ENCODE measurements at regions not wholly inside any gene's neighbourhood (a gene's known extent, or its start where the extent isn't known, plus 50 kb on each side); places are given as distances from the start of the nearest gene placed in this dataset.

DNA sequence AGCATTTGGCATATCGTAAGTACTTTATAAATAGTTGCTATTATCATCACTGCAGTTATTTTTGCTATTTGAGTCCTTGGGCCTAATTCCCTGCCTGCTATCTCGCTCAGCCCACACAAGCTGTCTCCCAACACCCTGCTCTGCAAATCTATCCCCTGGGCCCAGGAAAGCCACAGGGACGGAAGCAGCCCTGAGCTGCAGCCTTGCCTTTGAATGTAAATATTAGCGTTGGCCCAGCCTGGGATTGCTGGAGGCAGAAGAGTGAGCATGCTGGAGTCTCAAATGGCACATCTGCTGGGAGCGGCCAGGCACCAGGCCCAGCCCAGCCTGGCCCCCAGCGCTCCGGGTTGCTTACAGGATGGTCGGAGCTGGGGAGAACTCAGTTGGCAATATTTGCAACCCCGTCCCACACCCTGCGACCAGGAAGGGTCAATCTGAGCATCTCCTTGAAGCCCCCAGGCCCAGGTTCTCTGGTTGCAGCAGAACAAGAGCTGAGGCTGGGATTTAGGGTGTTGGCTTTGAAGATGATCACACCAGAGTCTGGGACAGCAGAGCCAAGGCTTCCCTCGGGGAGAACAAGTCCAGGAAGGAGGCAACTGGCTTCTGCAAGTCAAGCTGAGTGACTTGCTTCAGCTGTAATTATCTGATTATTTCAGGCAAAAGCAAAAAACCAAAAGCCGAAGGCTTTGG is 529.6 kb downstream of the SHQ1 start:
- Histone ChIP-seq H3K36me3 (no peaks in the 10 kb centered on the region), H3K27ac (no peak overlapping the region), H3K27me3 (no peaks in the 10 kb centered on the region), H3K4me1 (peaks cover 13 to 17% (median 16%) of the 10 kb centered on the region in 3 donors), H3K4me3 (no peak overlapping the region), H3K9me3 (no peaks in the 10 kb centered on the region)
- TF ChIP-seq CTCF (IDR thresholded peaks at IDR 0.05): no peak
- FAIRE-seq: no peak
- intact Hi-C loops (cut with DNase I): no loop called here
- 49 to 52% methylated on average over 12 of the region's 12 CpGs for WGBS, 2 donors
- ATAC-seq: peak; percentile 74 to 81 (median 81)
- peak in 1 of 6 donors; percentile 45 for DNase-seq

DNA sequence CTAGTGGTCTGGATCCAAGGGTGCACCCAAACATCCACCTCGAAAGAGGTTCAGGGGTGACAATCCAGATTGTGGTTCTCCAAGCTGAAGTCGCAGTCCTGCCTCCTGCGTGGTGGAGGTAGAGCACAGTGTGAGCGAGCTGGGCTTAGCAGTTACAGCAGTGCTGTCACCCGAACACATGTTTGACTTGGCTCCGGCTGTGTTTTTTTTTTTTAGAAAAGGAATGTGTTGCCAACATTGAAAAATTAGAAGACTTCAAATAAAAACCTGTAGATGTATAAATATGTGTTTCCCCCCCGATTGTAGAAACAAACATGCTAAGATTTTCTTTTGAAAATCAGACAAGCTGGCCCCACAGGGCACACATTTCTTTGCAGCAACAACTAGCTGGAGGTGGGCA is 530.8 kb downstream of the SHQ1 start:
- intact Hi-C loops (cut with DNase I): no loop called here
- ATAC-seq: peak; percentile 86 to 91 (median 89)
- DNase-seq: peak in 3 of 6 donors; percentile 39 to 47 (median 41)
- Histone ChIP-seq H3K36me3 (no peaks in the 10 kb centered on the region), H3K27ac (no peak overlapping the region), H3K27me3 (no peaks in the 10 kb centered on the region), H3K4me3 (no peak overlapping the region), H3K4me1 (peaks cover 13 to 17% (median 16%) of the 10 kb centered on the region in 3 donors), H3K9me3 (no peaks in the 10 kb centered on the region)
- TF ChIP-seq CTCF (IDR thresholded peaks at IDR 0.05): no peak
- no peak for FAIRE-seq
- WGBS, 2 donors: 5 to 14% methylated on average over 7 of the region's 7 CpGs

DNA sequence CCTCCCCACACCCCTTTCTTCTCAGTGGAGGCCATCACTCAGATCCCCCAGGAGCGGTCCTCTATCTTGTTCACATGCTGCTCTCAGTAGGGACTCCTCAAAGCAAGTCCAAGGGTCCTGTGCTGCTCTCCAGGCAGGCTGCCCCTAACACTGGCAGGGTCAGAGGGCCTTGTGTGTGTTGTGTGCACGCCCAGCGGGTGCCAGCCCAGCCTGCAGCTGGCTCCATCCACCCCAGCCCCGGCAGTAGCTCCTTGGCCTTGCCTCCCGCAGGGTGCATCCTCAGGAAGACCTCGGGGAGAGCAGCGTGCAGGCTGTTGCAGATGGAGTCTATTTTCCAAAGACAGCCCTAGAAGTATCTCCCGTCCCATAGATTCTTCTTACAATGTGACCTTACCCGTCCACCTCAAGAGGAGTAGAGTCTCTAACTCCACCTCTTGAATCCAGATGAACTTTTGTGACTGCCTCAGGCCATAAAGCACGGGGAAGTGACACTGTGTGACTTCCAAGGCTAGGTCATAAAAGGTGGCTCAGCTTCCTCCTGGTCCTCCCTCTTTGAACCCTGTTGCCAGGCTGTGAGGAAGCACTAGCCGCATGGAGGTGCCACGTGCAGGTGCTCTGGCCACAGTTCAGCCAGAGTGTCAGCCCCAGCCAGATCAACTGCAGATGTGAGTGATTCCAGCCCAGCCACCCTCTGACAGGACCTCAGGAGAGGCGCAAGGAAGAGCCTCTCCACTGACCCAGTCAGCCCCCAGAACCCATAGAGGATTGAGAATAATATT is 531.6 kb downstream of the SHQ1 start:
- DNase-seq: peak in 2 of 6 donors; percentile 16 to 49
- H3K4me3 ChIP-seq: no peak overlapping the region
- no peak for FAIRE-seq

GRCh38 chr3:72313308-72313707 is 528.4 kb upstream of the PROK2 start:
- no peak for DNase-seq
- Histone ChIP-seq H3K27ac (no peak overlapping the region), H3K9me3 (no peaks in the 10 kb centered on the region), H3K27me3 (no peaks in the 10 kb centered on the region), H3K4me3 (no peak overlapping the region), H3K36me3 (no peaks in the 10 kb centered on the region), H3K4me1 (peaks cover 12 to 13% (median 13%) of the 10 kb centered on the region in 3 donors)
- FAIRE-seq: no peak
- ATAC-seq: no peak
- TF ChIP-seq CTCF (IDR thresholded peaks at IDR 0.05): no peak
- intact Hi-C loops (cut with DNase I): no loop called here
- 94 to 95% methylated on average over 1 of the region's 1 CpG for WGBS, 2 donors

More for the DNA sequence above, 531.6 kb downstream of the SHQ1 start:
- ATAC-seq: peak; percentile 35 to 56 (median 44)
- H3K27me3 ChIP-seq: no peaks in the 10 kb centered on the region
- peaks cover 13 to 17% (median 16%) of the 10 kb centered on the region in 3 donors for H3K4me1 ChIP-seq
- H3K9me3 ChIP-seq: no peaks in the 10 kb centered on the region
- TF ChIP-seq CTCF (IDR thresholded peaks at IDR 0.05): no peak
- intact Hi-C loops (cut with DNase I): no loop called here
- 81 to 83% methylated on average over 13 of the region's 13 CpGs for WGBS, 2 donors
- H3K27ac ChIP-seq: no peak overlapping the region
- no peaks in the 10 kb centered on the region for H3K36me3 ChIP-seq
